Fibroblast of villous mesenchyme (primary cell): ENCODE measurements at regions not wholly inside any gene's neighbourhood (a gene's known extent, or its start where the extent isn't known, plus 50 kb on each side); places are given as distances from the start of the nearest gene placed in this dataset.

Experiments used
- DNase-seq: peaks from one replicate; pipeline ENCODE4 v3.0.0-alpha.2; 2010; ENCODE audit warnings: low read depth
- H3K4me3 ChIP-seq: 2 replicates; pipeline ENCODE4 v1.5.1; 2011; ENCODE audit warnings: low read depth, mild to moderate bottlenecking, low read length
- TF ChIP-seq, protein P1 (sequence below): IDR thresholded peaks from 2 replicates; pipeline ENCODE4 v1.5.1; 2012; ENCODE audit warnings: low read depth, mild to moderate bottlenecking, low read length; ENCODE audit not compliant: insufficient read depth

DNA sequence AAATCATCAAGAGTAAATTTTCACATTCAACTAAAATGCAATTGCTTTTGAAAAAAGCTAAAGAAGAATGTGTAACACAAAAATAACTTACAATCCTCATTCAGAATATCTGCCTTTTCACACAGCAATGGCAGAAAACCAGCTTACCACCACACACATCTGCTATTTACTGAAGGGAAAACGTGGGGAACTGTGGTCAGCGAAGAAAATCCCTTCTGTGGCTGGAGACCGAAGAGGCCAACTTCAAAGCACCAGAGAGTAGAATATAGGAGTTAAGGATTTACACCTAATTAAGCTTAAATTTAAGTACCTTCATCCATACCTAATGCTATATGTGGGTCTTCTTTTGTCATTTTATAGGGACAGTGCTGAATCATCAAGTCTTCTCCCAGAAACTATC lies 339.6 kb downstream of the DEPDC1B start:
- H3K4me3 ChIP-seq, result no peak overlapping the region
- TF ChIP-seq, protein P1, sequence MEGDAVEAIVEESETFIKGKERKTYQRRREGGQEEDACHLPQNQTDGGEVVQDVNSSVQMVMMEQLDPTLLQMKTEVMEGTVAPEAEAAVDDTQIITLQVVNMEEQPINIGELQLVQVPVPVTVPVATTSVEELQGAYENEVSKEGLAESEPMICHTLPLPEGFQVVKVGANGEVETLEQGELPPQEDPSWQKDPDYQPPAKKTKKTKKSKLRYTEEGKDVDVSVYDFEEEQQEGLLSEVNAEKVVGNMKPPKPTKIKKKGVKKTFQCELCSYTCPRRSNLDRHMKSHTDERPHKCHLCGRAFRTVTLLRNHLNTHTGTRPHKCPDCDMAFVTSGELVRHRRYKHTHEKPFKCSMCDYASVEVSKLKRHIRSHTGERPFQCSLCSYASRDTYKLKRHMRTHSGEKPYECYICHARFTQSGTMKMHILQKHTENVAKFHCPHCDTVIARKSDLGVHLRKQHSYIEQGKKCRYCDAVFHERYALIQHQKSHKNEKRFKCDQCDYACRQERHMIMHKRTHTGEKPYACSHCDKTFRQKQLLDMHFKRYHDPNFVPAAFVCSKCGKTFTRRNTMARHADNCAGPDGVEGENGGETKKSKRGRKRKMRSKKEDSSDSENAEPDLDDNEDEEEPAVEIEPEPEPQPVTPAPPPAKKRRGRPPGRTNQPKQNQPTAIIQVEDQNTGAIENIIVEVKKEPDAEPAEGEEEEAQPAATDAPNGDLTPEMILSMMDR, result no peak
- no peak for DNase-seq

DNA sequence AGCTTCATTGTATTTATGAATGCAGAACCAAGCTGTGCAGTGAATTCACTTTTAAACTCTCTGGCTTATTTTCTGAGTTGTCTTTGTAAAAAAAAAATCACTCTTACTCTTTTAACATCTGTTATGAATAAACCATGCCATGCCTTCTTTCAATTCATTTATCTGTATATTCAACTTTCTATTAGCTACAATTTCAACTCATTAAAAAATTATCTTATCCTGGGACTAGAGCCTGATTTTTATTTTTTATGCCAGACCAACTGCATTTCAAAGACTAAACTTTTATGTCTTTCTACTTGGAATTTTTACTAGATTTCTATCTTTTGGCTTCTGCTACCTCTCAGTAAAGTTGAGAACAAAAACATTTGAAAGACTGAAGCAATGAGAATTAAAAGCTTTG lies 342.7 kb downstream of the DEPDC1B start:
- no peak overlapping the region for H3K4me3 ChIP-seq
- no peak for DNase-seq
- TF ChIP-seq, protein P1, result no peak

DNA sequence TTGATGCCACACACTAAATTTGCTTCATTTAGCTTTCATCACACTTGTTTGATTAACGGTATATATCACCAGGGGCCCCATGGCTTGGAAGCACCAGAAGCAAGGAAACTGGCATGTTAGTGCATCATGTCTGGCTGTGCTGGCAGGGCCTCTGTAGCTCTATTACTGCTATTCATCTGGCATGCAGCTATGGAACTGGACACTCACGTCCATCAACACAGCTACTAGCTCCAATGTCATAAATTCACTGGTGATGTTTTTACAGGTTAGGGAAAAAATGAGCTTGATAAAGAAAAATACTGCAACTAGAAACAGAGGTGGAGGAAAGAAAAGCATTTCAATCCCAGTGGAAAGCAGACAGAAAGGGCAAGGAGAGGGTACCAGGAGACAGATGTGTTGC lies 343.2 kb downstream of the DEPDC1B start:
- no peak for DNase-seq
- TF ChIP-seq, protein P1, result no peak
- H3K4me3 ChIP-seq, result no peak overlapping the region

DNA sequence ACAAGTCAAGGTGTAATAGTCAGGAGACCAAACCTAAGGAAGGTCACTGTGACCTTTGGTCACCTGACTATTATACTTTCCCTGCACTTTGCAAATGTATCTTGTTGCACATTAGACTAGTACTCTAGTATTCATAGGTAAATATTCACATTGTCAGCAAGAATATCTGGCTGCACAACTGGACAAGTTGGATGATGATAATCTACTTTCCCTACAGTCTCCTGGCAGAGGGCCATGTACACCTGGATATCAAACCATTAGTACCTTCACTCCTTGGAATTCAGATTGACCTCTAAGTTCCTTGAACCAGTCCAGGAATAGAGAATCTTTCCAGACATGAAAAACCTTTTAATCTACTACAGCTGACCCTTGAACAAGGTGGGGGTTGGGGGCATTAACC lies 344.8 kb downstream of the DEPDC1B start:
- TF ChIP-seq, protein P1, result no peak
- H3K4me3 ChIP-seq, result no peak overlapping the region
- DNase-seq, result no peak

- no peak overlapping the region for H3K4me3 ChIP-seq
- TF ChIP-seq, protein P1, result no peak
- DNase-seq, result no peak
These were observed 345.7 kb downstream of the DEPDC1B start for GRCh38 chr5:60354311-60354710.

DNA sequence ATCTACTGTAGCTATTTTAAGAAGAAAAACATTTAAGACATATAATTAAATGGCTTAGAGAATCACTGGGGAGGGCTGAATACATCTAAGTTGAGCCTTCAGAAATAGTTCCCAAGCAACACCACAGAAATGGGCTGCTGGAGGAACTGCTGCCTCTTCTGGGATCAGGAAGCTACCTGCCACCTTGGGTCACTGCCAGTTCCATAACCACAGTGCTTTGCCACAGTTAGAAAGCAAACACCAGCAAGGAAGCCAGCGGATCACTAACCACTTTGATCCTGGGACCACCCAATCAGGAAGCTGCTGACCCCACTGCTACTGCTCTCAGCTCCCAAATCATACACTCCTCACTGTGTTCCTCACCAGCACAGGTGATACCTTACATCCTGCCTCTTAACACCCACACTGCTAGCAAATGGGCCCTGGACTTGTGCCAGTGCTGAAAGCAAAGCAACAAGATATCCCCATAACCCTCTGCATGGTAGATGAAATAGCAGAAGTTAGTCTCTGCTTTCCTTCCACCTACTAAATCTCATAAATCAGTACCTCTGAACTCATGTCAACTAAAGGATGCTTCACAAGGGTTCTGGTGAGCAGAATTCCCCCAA lies 346.9 kb downstream of the DEPDC1B start:
- TF ChIP-seq, protein P1, result no peak
- no peak overlapping the region for H3K4me3 ChIP-seq
- no peak for DNase-seq

- no peak for DNase-seq
- H3K4me3 ChIP-seq, result no peak overlapping the region
- TF ChIP-seq, protein P1, result no peak
These were observed 349.2 kb downstream of the DEPDC1B start for GRCh38 chr5:60350794-60351193.
